IPS-18a (cell line): ENCODE measurements at regions not wholly inside any gene's neighbourhood (a gene's known extent, or its start where the extent isn't known, plus 50 kb on each side); places are given as distances from the start of the nearest gene placed in this dataset.

ENCODE experiments used
- H3K27ac ChIP-seq: one replicate; pipeline ENCODE4 v1.5.1; 2013; ENCODE audit warnings: low read length
- H3K27me3 ChIP-seq: one replicate; pipeline ENCODE4 v1.6.1; 2013; ENCODE audit warnings: mild to moderate bottlenecking, low read length; ENCODE audit not compliant: control insufficient read depth, insufficient read depth
- H3K36me3 ChIP-seq: one replicate; pipeline ENCODE4 v1.6.1; 2013; ENCODE audit warnings: low read depth, low read length; ENCODE audit not compliant: control insufficient read depth
- H3K4me1 ChIP-seq: one replicate; pipeline ENCODE4 v1.6.1; 2013; ENCODE audit warnings: low read depth, low read length; ENCODE audit not compliant: control insufficient read depth
- H3K4me3 ChIP-seq: one replicate; pipeline ENCODE4 v1.5.1; 2013; ENCODE audit warnings: low read length
- H3K9ac ChIP-seq: one replicate; pipeline ENCODE4 v1.6.1; 2013; ENCODE audit warnings: mild to moderate bottlenecking, low read length, moderate library complexity
- H3K9me3 ChIP-seq: one replicate; pipeline ENCODE4 v1.6.1; 2013; ENCODE audit warnings: low read depth, low read length; ENCODE audit not compliant: control insufficient read depth

- Histone ChIP-seq H3K4me3 (no peak overlapping the region), H3K9me3 (no peaks in the 10 kb centered on the region), H3K27me3 (no peaks in the 10 kb centered on the region), H3K27ac (no peak overlapping the region), H3K36me3 (no peaks in the 10 kb centered on the region), H3K4me1 (no peaks in the 10 kb centered on the region), H3K9ac (no peak overlapping the region)
Observed at GRCh38 chr16:85269165-85269564, 156.9 kb upstream of the CIBAR2 start.

GRCh38 chr16:85270374-85270773 is 158.1 kb upstream of the CIBAR2 start:
- no peaks in the 10 kb centered on the region for H3K36me3 ChIP-seq
- no peak overlapping the region for H3K9ac ChIP-seq
- H3K27me3 ChIP-seq, result no peaks in the 10 kb centered on the region
- no peaks in the 10 kb centered on the region for H3K9me3 ChIP-seq
- no peaks in the 10 kb centered on the region for H3K4me1 ChIP-seq
- H3K27ac ChIP-seq, result no peak overlapping the region
- no peak overlapping the region for H3K4me3 ChIP-seq

- no peaks in the 10 kb centered on the region for H3K27me3 ChIP-seq
- no peaks in the 10 kb centered on the region for H3K36me3 ChIP-seq
- H3K4me1 ChIP-seq, result peaks cover 2% of the 10 kb centered on the region
- no peak overlapping the region for H3K27ac ChIP-seq
- no peaks in the 10 kb centered on the region for H3K9me3 ChIP-seq
- no peak overlapping the region for H3K9ac ChIP-seq
- no peak overlapping the region for H3K4me3 ChIP-seq
Observed at GRCh38 chr16:85271198-85271597, 158.9 kb upstream of the CIBAR2 start.

GRCh38 chr16:85273293-85273692 is 161.0 kb upstream of the CIBAR2 start:
- H3K27me3 ChIP-seq, result no peaks in the 10 kb centered on the region
- no peak overlapping the region for H3K4me3 ChIP-seq
- H3K27ac ChIP-seq, result no peak overlapping the region
- no peaks in the 10 kb centered on the region for H3K9me3 ChIP-seq
- H3K9ac ChIP-seq, result no peak overlapping the region
- H3K4me1 ChIP-seq, result peaks cover 2% of the 10 kb centered on the region
- no peaks in the 10 kb centered on the region for H3K36me3 ChIP-seq

- Histone ChIP-seq H3K4me1 (peaks cover 2% of the 10 kb centered on the region), H3K27me3 (no peaks in the 10 kb centered on the region)
Observed at GRCh38 chr16:85274501-85274900, 162.2 kb upstream of the CIBAR2 start.

GRCh38 chr16:85274924-85275323 is 162.7 kb upstream of the CIBAR2 start:
- Histone ChIP-seq H3K9me3 (no peaks in the 10 kb centered on the region), H3K27ac (no peak overlapping the region), H3K4me3 (no peak overlapping the region), H3K27me3 (no peaks in the 10 kb centered on the region), H3K4me1 (peaks cover 2% of the 10 kb centered on the region), H3K36me3 (no peaks in the 10 kb centered on the region), H3K9ac (no peak overlapping the region)

More at GRCh38 chr16:85274501-85274900, 162.2 kb upstream of the CIBAR2 start:
- Histone ChIP-seq H3K27ac (no peak overlapping the region), H3K4me3 (no peak overlapping the region), H3K9ac (no peak overlapping the region), H3K9me3 (no peaks in the 10 kb centered on the region), H3K36me3 (no peaks in the 10 kb centered on the region)

- peaks cover 2% of the 10 kb centered on the region for H3K4me1 ChIP-seq
Observed at GRCh38 chr16:85275533-85276249, 163.4 kb upstream of the CIBAR2 start.

GRCh38 chr16:85276258-85276657 is 164.0 kb upstream of the CIBAR2 start:
- peaks cover 2% of the 10 kb centered on the region for H3K4me1 ChIP-seq
- H3K9ac ChIP-seq, result no peak overlapping the region
- H3K27me3 ChIP-seq, result no peaks in the 10 kb centered on the region
- H3K36me3 ChIP-seq, result no peaks in the 10 kb centered on the region
- H3K27ac ChIP-seq, result no peak overlapping the region
- no peak overlapping the region for H3K4me3 ChIP-seq
- no peaks in the 10 kb centered on the region for H3K9me3 ChIP-seq

More at GRCh38 chr16:85275533-85276249, 163.4 kb upstream of the CIBAR2 start:
- Histone ChIP-seq H3K9me3 (no peaks in the 10 kb centered on the region), H3K9ac (no peak overlapping the region), H3K36me3 (no peaks in the 10 kb centered on the region), H3K4me3 (no peak overlapping the region), H3K27me3 (no peaks in the 10 kb centered on the region), H3K27ac (no peak overlapping the region)

GRCh38 chr16:85276721-85277120 is 164.4 kb upstream of the CIBAR2 start:
- no peaks in the 10 kb centered on the region for H3K27me3 ChIP-seq
- H3K9ac ChIP-seq, result no peak overlapping the region

GRCh38 chr16:85278839-85279238 is 166.6 kb upstream of the CIBAR2 start:
- Histone ChIP-seq H3K4me1 (peaks cover 2% of the 10 kb centered on the region), H3K27ac (no peak overlapping the region), H3K27me3 (no peaks in the 10 kb centered on the region), H3K9me3 (no peaks in the 10 kb centered on the region), H3K36me3 (no peaks in the 10 kb centered on the region), H3K9ac (no peak overlapping the region), H3K4me3 (no peak overlapping the region)

More at GRCh38 chr16:85276721-85277120, 164.4 kb upstream of the CIBAR2 start:
- H3K27ac ChIP-seq, result no peak overlapping the region
- H3K9me3 ChIP-seq, result no peaks in the 10 kb centered on the region
- no peaks in the 10 kb centered on the region for H3K36me3 ChIP-seq
- H3K4me1 ChIP-seq, result peaks cover 2% of the 10 kb centered on the region
- no peak overlapping the region for H3K4me3 ChIP-seq

GRCh38 chr16:85279402-85279801 is 167.1 kb upstream of the CIBAR2 start:
- Histone ChIP-seq H3K4me3 (no peak overlapping the region), H3K9me3 (no peaks in the 10 kb centered on the region), H3K36me3 (no peaks in the 10 kb centered on the region), H3K4me1 (peaks cover 2% of the 10 kb centered on the region), H3K27ac (no peak overlapping the region), H3K27me3 (no peaks in the 10 kb centered on the region), H3K9ac (no peak overlapping the region)

GRCh38 chr16:85279825-85280545 is 167.7 kb upstream of the CIBAR2 start:
- H3K9me3 ChIP-seq, result no peaks in the 10 kb centered on the region
- no peak overlapping the region for H3K4me3 ChIP-seq
- no peak overlapping the region for H3K9ac ChIP-seq
- H3K36me3 ChIP-seq, result no peaks in the 10 kb centered on the region
- no peaks in the 10 kb centered on the region for H3K27me3 ChIP-seq
- peaks cover 2% of the 10 kb centered on the region for H3K4me1 ChIP-seq
- no peak overlapping the region for H3K27ac ChIP-seq
